H7 (cell line): ENCODE measurements at regions not wholly inside any gene's neighbourhood (a gene's known extent, or its start where the extent isn't known, plus 50 kb on each side); places are given as distances from the start of the nearest gene placed in this dataset.
"Not testable (repeated sequence)": the region's sequence is repeated elsewhere in the genome, so short reads cannot be mapped to it uniquely, and the experiment has no call there.

Experiments
- DNase-seq: peaks from one replicate; pipeline ENCODE4 v3.0.0; 2012
- H3K27me3 ChIP-seq: 2 replicates; pipeline ENCODE4 v1.6.0; 2011; ENCODE audit warnings: mild to moderate bottlenecking, low read length; ENCODE audit not compliant: control insufficient read depth, insufficient read depth
- H3K36me3 ChIP-seq: replicated peaks from 2 replicates; pipeline ENCODE4 v1.5.1; 2011; ENCODE audit warnings: low read length; ENCODE audit not compliant: control insufficient read depth, insufficient read depth
- H3K4me3 ChIP-seq: 2 replicates; pipeline ENCODE4 v1.5.1; 2011; ENCODE audit warnings: low read depth, mild to moderate bottlenecking, control low read depth, low read length, moderate library complexity; ENCODE audit not compliant: insufficient read depth

GRCh38 chr18:27549335-27550039 lies 364.4 kb upstream of the CHST9 start:
- no peak for DNase-seq
- no peaks in the 10 kb centered on the region for H3K27me3 ChIP-seq
- H3K4me3 ChIP-seq: no peak overlapping the region
- no peaks in the 10 kb centered on the region for H3K36me3 ChIP-seq

DNA sequence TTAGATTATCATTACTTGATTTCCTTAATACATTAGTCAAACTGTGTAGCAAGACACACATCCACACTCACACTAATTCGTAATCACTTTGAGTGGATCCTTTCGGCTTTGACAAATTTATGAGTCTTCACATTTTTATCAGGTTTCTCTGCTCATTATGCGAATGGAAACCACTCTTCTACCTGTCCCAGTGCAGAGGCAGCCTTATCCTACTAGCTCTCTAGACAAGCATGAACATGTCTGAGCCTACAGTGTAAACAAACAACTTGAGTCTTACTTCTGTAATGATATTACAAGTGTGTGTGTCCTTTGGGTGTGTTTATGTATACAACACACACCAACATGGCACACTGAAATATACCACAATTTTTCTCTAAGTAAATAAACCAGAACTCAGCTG lies 361.9 kb upstream of the CHST9 start:
- Histone ChIP-seq H3K36me3 (no peaks in the 10 kb centered on the region), H3K4me3 (no peak overlapping the region), H3K27me3 (no peaks in the 10 kb centered on the region)
- DNase-seq: no peak

DNA sequence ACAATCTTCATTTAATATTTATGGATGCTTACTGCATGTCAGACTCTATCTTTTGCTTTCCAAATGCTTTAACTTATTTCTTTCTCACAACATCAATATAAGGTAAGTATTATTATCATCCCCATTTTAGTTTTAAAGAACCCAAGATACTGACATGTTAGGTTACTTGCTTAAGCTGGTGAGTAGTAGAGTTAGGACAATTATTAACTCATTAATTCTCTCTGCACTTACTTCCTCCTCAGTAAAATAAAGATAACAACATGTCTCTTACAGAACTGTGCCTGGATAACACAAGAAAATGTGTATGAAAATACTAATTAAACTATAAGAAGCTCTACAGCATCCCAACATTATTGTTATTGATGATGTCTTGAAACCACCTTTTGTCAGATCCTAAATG lies 359.1 kb upstream of the CHST9 start:
- no peak for DNase-seq
- H3K4me3 ChIP-seq: no peak overlapping the region
- no peaks in the 10 kb centered on the region for H3K36me3 ChIP-seq

GRCh38 chr18:27541293-27541692 lies 356.2 kb upstream of the CHST9 start:
- Histone ChIP-seq H3K36me3 (no peaks in the 10 kb centered on the region), H3K4me3 (no peak overlapping the region), H3K27me3 (no peaks in the 10 kb centered on the region)
- no peak for DNase-seq

More for the DNA sequence above, 359.1 kb upstream of the CHST9 start:
- no peaks in the 10 kb centered on the region for H3K27me3 ChIP-seq

GRCh38 chr18:27540111-27540510 lies 355.0 kb upstream of the CHST9 start:
- Histone ChIP-seq H3K4me3 (no peak overlapping the region), H3K36me3 (no peaks in the 10 kb centered on the region), H3K27me3 (no peaks in the 10 kb centered on the region)
- DNase-seq: peak; percentile 13

GRCh38 chr18:27528925-27529521 lies 343.9 kb upstream of the CHST9 start:
- no peak overlapping the region for H3K4me3 ChIP-seq
- DNase-seq: no peak
- H3K36me3 ChIP-seq: no peaks in the 10 kb centered on the region
- H3K27me3 ChIP-seq: no peaks in the 10 kb centered on the region

- Histone ChIP-seq H3K36me3 (no peaks in the 10 kb centered on the region), H3K4me3 (no peak overlapping the region), H3K27me3 (no peaks in the 10 kb centered on the region)
- DNase-seq: no peak
Measured at GRCh38 chr18:27527856-27528255, 342.7 kb upstream of the CHST9 start.

DNA sequence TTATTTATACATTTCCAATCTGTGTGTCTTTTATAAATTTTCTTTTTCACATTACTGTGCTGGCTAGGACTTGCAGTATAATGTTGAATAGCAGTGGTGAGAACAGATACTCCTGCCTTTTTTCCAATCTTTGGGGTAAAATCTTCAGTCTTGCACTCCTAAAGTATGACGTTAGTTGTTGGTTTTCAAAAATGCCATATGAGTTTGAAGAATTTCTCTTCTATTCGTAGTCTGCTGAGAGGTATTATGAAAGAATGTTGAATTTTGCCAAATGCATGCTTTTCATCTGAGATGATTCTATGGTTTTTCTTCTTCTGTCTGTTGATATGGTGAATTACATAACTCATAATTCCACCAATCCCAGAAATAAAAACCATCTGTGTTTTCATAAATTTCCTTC lies 335.3 kb upstream of the CHST9 start:
- Histone ChIP-seq H3K4me3 (no peak overlapping the region), H3K36me3 (no peaks in the 10 kb centered on the region), H3K27me3 (no peaks in the 10 kb centered on the region)
- DNase-seq: no peak

GRCh38 chr18:27510036-27510633 lies 325.0 kb upstream of the CHST9 start:
- H3K27me3 ChIP-seq, H3K4me3 ChIP-seq, DNase-seq, H3K36me3 ChIP-seq: not testable (repeated sequence)

DNA sequence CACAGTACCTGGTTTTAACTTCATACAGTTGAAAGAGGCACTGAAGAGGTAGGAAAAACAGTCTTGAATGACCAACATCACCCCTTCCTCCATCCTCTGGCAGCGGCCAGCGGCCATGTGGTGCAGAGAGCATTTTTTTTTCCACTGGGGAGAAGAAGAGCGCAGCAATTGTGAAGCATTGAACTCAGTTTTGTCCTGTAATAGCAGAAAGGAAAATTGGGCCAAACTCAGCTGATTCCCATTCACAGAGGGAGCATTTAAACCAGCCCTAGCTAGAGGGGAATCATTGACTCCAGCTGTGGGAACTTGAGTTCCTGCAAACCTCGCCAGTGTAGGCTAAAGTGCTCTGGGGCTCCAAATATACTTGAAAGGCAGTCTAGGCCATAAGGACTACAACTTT lies 316.6 kb upstream of the CHST9 start:
- DNase-seq: no peak
- no peak overlapping the region for H3K4me3 ChIP-seq
- no peaks in the 10 kb centered on the region for H3K27me3 ChIP-seq

GRCh38 chr18:27500531-27500930 lies 315.4 kb upstream of the CHST9 start:
- H3K36me3 ChIP-seq: no peaks in the 10 kb centered on the region
- no peak for DNase-seq
- no peak overlapping the region for H3K4me3 ChIP-seq
- H3K27me3 ChIP-seq: no peaks in the 10 kb centered on the region

More for the DNA sequence above, 316.6 kb upstream of the CHST9 start:
- no peaks in the 10 kb centered on the region for H3K36me3 ChIP-seq

GRCh38 chr18:27497246-27497645 lies 312.1 kb upstream of the CHST9 start:
- no peak for DNase-seq
- H3K4me3 ChIP-seq: no peak overlapping the region

GRCh38 chr18:27493182-27493581 lies 308.1 kb upstream of the CHST9 start:
- no peak for DNase-seq
- no peak overlapping the region for H3K4me3 ChIP-seq
- no peaks in the 10 kb centered on the region for H3K36me3 ChIP-seq
- H3K27me3 ChIP-seq: no peaks in the 10 kb centered on the region

More at GRCh38 chr18:27497246-27497645, 312.1 kb upstream of the CHST9 start:
- Histone ChIP-seq H3K36me3 (no peaks in the 10 kb centered on the region), H3K27me3 (no peaks in the 10 kb centered on the region)

GRCh38 chr18:27491772-27492171 lies 306.7 kb upstream of the CHST9 start:
- Histone ChIP-seq H3K27me3 (no peaks in the 10 kb centered on the region), H3K36me3 (no peaks in the 10 kb centered on the region), H3K4me3 (no peak overlapping the region)
- DNase-seq: peak; percentile 5

DNA sequence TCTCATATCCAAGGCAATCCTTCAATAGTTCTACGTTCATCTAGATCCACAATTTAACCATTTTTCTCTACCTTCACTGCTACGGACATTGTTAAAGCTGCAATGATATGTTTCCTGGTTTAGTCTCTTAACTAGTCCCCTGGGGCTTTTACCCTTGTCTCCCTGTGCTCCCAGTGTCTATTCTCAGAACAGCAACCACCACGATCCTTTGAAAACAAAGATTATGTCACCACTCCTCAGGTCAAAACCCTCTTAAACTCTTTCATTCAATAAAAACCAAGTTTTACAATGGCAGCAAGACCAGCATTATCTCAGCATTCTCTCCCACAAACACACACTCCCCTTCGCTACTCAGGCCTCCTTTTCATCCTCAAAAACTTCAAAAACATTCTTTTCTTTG lies 298.2 kb upstream of the CHST9 start:
- Histone ChIP-seq H3K4me3 (no peak overlapping the region), H3K36me3 (no peaks in the 10 kb centered on the region), H3K27me3 (no peaks in the 10 kb centered on the region)
- no peak for DNase-seq
